HL-60 (cell line): ENCODE measurements at regions not wholly inside any gene's neighbourhood (a gene's known extent, or its start where the extent isn't known, plus 50 kb on each side); places are given as distances from the start of the nearest gene placed in this dataset.

Experiments
- DNase-seq, 2 experiments: peaks; one replicate each; pipeline ENCODE4 v3.0.0-alpha.2; 2010 to 2020; ENCODE audit warnings: low read depth in 1 of 2, low spot score in 1 of 2
- H3K27ac ChIP-seq: fragments of 250-450 bp; sonication (Bioruptor Pico); replicated peaks from 2 replicates; pipeline ENCODE4 v1.5.1; 2020; ENCODE audit warnings: mild to moderate bottlenecking, moderate library complexity
- H3K27me3 ChIP-seq: fragments of 250-450 bp; sonication (Bioruptor Pico); 2 replicates; pipeline ENCODE4 v1.5.1; 2021; ENCODE audit warnings: mild to moderate bottlenecking, moderate library complexity; ENCODE audit not compliant: insufficient read depth, poor library complexity, severe bottlenecking
- H3K4me3 ChIP-seq: replicated peaks from 2 replicates; pipeline ENCODE4 v1.5.1; 2011; ENCODE audit warnings: mild to moderate bottlenecking, control low read depth, low read length; ENCODE audit not compliant: insufficient read depth
- CTCF ChIP-seq: IDR thresholded peaks from one replicate; pipeline ENCODE4 v1.5.1; 2011; ENCODE audit warnings: low read length, control low read depth, inconsistent platforms; ENCODE audit not compliant: insufficient read depth
- GABPA ChIP-seq: IDR thresholded peaks from 2 replicates; pipeline ENCODE4 v1.6.1; 2012; ENCODE audit warnings: low read depth
- POLR2AphosphoS5 ChIP-seq: IDR thresholded peaks from 2 replicates; pipeline ENCODE4 v1.6.1; 2012; ENCODE audit warnings: low read depth
- REST ChIP-seq: IDR thresholded peaks from 2 replicates; pipeline ENCODE4 v1.6.1; 2012; ENCODE audit warnings: low read depth; ENCODE audit not compliant: insufficient replicate concordance
- SPI1 ChIP-seq: IDR thresholded peaks from 2 replicates; pipeline ENCODE4 v1.6.1; 2012; ENCODE audit warnings: low read depth, mild to moderate bottlenecking, borderline replicate concordance

- no peak for DNase-seq
- TF ChIP-seq GABPA (no peak), CTCF (no peak), POLR2AphosphoS5 (no peak), REST (no peak), SPI1 (no peak)
- no peaks in the 10 kb centered on the region for H3K27me3 ChIP-seq
- no peak overlapping the region for H3K4me3 ChIP-seq
- no peak overlapping the region for H3K27ac ChIP-seq
Measured at GRCh38 chr4:25578432-25578831, 77.2 kb upstream of the SLC34A2 start.

- TF ChIP-seq SPI1: no peak
- TF ChIP-seq CTCF: no peak
- no peak for TF ChIP-seq REST
- TF ChIP-seq GABPA: no peak
- TF ChIP-seq POLR2AphosphoS5: no peak
- no peaks in the 10 kb centered on the region for H3K27me3 ChIP-seq
- no peak overlapping the region for H3K4me3 ChIP-seq
- no peak overlapping the region for H3K27ac ChIP-seq
- DNase-seq: no peak
Measured at GRCh38 chr4:25580633-25581467, 74.8 kb upstream of the SLC34A2 start.

- no peak for DNase-seq
- Histone ChIP-seq H3K27me3 (no peaks in the 10 kb centered on the region), H3K27ac (no peak overlapping the region), H3K4me3 (no peak overlapping the region)
- TF ChIP-seq POLR2AphosphoS5 (no peak), CTCF (no peak), SPI1 (no peak), GABPA (no peak), REST (no peak)
Measured at GRCh38 chr4:25585901-25586523, 69.6 kb upstream of the SLC34A2 start.
